ENCODE measurements at regions not wholly inside any gene's neighbourhood (a gene's known extent, or its start where the extent isn't known, plus 50 kb on each side); places are given as distances from the start of the nearest gene placed in this dataset.

GRCh38 chr3:48067271-48067670 lies 51.1 kb upstream of the MAP4 start:
- no peak for DNase-seq (ENCODE audit: low spot score)
- Histone ChIP-seq H3K27ac (no peak overlapping the region), H3K4me3 (no peak overlapping the region)
- TF ChIP-seq CTCF (IDR thresholded peaks at IDR 0.05), result no peak
